ENCODE measurements at regions not wholly inside any gene's neighbourhood (a gene's known extent, or its start where the extent isn't known, plus 50 kb on each side); places are given as distances from the start of the nearest gene placed in this dataset.

DNA sequence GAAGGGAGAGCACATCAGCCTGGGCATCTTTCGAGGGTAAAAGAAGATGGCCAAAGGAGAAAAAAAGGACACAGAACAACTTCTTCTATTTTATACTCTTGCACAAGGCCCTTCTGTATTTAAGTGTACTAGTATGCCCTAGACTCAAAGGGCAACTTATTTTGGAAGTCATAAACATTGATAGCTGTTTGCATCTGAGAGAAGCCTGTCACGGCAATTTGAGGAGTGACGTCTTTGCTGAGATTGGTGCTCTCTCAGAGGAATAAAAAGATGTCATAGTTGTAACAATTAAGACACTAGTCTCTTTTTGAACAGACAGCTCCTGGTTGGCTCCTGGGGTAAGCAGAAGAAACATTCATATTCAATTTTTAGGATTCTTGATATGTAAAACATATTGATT lies 260.4 kb upstream of the TTC14 start:
- DNase-seq (ENCODE audit: low spot score) = no peak

DNA sequence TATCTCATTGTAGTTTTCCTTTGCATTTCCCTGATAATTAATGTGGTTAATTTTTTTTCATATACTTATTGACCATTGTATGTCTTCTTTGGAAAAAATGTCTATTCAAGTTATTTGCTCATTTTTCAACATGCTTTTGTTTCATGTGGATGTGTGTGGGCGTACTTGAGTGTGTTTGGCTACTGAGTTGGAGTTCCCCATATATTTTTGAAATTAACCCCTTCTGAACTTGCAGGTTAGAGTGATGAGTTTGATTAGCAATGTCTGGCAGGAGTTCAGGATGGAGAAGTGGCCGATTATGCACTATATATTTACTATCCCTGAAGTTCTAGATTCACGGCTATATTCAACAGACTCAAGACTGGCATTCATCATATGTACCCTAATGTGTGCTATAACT lies 250.4 kb upstream of the TTC14 start:
- DNase-seq (ENCODE audit: low spot score) = no peak

DNA sequence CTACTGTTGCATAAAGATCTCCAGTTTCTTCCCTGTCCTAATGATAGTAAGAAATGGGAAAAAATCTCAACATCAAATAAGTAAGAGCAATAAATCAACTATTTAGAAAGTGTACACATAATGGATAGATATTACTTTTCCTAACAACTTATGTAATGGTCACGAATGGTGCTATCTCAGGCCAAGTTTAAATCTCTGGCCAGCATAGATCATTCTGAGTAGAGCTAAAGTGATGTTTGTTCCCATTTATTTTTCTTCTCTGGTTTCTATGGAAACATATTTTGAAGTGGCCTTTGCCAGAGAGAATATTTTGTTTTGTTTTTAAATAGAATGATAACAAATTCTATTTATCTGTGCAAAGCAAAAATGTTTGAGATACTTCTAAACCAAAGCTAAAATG lies 249.7 kb upstream of the TTC14 start:
- no peak for DNase-seq (ENCODE audit: low spot score)

DNA sequence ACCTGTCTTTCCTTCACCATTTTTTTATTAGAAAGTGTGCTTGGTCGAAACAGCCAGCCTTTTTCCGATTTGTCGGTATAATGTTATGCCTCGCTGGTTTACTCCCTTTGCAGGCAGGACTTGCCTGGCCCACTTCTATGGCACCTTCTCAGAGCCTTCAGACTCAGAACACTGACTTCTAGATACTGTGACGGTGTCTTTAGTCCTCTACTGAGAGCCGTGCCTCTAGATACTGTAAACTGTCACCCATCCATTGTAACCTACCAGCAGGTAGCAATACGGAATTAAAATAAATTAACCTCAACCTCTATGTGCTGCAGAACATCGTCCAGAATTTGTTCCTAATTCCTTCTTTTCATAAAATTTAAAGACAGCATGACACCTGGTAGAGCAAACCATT lies 247.7 kb upstream of the TTC14 start:
- no peak for DNase-seq (ENCODE audit: low spot score)

DNA sequence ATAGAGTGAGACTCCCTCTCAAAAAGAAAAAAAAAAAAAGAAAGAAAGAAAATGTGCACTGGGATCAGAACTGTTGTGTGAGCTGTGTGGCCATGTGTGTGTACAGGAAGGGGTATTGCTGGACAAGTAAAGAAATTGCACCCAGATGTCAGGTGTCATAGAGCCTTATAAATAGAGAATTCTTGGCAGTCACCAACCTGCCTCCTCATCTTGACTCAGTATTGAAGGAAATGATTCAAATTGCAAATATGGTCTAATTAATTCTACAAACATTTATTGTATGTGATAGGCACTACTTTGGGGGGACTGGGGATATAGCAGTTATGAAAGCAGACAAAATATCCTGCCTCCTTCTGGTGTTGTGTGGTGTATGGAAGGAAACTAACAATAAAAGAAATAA lies 243.8 kb upstream of the TTC14 start:
- no peak for DNase-seq (ENCODE audit: low spot score)

DNA sequence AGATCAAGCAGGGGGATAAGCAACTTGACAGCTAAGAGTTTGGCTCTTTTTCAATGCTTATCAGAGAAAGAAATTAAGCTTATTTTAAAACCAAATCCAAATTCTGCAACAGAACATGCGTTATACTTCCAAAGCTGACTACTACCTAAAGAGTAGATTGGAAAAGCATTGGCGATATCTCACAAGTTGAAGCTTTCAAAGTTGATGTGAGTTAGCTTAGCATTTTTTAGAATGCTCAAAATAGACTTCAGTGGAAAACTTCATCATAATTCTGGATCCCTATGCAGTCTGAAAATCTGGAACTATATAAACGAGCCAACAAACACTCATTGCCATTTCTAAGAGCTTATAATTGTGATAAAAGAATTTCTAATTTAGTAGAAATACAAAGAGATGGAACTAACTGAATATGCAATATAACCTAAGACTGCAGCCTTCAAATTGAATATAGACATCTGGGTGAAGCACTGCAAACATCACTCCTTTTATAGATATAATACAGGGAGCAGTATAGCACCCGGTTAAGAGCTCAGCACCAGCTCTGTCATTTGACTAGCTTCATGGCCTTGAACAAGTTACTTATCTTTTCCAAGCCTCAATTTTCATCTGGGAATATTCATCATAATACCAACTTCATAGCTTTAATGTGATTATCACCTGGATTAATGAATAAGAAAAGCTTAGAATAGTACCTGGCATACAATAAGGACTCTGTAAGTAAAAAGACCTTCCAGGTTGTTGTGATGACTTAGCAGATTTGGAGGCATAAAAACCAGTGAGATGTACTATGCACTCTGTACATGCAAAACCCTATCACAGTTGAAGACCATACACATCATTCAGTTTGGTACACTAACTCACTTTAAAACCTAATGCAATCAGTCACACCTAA lies 242.7 kb upstream of the TTC14 start:
- DNase-seq (ENCODE audit: low spot score) = no peak

DNA sequence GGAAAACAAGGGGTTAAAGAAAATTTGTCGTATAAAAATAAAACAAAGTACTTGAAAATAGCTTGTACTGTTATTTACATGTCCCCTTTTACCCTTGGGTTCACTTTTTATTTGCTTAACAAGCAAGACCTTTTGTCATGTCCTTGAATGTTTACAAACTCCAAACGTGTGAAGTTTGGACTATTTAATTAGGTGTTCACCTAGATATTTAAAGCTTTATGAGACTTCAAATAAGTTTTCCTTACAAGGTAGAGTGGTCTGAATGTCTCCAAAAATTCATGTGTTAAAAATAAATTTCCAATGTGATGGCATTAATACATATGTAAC lies 242.0 kb upstream of the TTC14 start:
- no peak for DNase-seq (ENCODE audit: low spot score)

DNA sequence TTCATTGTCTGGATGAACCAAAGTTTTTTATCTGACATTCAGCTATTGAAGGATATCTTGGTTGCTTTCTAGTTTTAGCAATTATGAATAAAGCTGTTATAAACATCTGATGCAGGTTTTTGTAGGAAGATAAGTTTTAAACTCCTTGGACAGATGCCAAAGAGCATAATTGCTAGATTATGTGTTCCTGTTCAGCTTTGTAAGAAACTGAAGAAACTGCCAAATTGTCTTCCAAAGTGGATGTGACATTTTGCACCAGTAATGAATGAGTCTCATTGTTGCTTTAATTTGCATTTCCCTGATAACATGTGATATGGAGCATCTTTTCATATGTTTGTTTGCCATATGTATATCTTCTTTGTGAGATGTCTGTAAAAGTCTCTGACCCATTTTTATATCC lies 239.9 kb upstream of the TTC14 start:
- no peak for DNase-seq (ENCODE audit: low spot score)

DNA sequence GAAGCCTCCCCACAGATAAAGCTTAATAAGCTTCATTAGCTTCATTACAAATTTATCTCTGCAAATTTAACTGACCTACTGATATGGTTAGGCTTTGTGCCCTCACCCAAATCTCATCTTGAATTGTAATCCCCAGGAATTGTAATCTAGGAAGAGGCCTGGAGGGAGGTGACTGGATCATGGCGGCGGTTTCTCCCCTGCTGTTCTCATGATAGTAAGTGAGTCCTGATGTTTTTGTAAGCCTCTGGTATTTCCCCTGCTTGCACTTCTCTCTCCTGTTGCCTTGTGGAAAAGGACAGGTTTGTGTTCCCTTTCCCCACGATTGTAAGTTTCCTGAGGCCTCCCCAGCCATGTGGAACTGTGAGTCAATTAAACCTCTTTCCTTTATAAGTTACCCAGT lies 226.1 kb upstream of the TTC14 start:
- DNase-seq (ENCODE audit: low spot score) = no peak

DNA sequence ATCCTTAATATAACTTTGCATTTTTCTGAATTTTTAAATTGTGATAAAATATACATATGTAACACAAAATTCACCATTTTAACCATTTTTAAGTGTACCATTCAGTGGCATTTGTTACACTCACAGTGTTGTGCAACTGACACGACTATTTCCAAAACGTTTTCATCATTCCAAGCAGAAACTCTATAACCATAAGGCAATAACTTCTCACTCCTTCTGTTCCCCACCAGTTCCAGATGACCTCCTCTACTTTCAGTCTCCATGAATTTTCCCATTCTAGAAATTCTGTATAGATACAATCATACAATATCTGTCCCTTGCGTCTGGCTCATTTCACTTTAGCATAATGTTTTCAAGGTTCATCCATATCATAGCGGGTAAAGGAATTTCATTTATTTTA lies 223.5 kb upstream of the TTC14 start:
- DNase-seq (ENCODE audit: low spot score) = no peak

DNA sequence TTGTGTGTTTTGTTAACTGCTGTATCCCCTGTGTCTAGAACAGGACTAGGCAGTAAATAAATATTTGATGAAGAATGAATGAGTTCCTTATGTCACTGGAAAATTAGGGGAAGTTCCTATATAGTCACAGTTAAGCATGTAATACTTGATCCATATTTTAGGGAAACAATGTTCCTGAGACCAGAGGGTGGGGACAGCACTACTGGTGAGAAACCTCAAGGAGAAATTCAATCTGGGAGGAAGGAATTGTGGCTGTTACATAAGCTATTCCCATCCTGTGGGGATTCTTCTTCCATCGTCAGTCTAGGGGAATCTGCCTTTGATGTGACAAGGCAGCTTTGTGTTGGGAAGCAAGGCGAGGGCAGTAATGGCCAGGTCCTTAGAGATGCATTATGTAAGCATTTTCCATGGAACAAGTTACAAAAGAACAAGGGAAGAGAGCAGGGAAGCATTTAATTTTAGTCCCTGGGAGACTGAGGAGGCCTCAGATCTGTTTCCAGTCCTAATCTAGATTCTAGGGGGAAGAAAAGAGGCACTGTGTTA lies 219.3 kb upstream of the TTC14 start:
- no peak for DNase-seq (ENCODE audit: low spot score)

DNA sequence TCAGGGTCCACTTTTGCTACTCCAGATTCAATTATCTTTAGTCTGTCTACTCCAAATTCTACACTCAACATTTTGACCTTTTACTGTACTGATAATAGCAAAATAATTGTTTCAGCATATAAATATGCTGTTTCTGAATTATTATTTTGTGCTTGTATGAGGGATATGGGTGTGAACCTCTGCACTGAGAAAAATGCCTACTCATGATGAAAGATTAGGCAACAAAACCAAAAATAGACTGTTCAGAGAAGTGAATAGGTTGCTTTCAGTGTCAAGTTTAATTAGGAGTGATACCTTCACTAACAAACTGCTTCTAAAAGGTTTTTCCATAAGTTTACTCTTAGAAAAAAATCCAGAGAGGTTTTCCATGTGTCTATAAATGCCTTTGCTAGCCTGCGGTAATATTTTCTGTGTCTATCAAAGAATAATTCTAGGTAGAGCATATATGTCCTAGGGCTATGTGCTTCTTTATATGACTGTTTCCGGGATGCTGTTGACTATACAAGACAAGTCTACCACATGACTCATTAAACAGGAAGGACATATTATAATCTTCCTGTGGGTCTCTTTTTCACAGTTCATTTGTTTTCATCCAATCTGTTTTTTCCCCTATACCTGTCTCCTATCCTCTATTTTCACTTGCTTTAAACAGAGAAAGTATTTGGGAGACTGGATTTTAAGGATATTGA lies 218.5 kb upstream of the TTC14 start:
- no peak for DNase-seq (ENCODE audit: low spot score)

DNA sequence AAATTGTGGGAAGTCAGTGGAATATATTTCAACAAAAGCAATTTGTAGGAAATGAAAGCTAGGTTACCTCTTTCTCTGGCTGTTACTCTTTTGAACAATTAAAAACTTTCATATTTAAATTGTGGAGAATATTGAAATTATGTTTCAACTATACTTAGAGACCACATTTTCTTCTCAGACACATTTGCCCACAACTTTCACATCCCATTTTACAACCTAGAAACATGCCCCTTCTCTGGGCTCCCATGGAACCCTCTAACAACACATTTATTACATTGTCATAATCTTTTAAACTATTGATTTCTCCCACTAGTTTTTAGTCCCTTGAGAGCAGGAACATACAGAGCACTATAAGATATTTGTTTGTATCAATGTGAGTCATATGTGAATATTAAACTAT lies 211.7 kb upstream of the TTC14 start:
- DNase-seq (ENCODE audit: low spot score) = no peak

DNA sequence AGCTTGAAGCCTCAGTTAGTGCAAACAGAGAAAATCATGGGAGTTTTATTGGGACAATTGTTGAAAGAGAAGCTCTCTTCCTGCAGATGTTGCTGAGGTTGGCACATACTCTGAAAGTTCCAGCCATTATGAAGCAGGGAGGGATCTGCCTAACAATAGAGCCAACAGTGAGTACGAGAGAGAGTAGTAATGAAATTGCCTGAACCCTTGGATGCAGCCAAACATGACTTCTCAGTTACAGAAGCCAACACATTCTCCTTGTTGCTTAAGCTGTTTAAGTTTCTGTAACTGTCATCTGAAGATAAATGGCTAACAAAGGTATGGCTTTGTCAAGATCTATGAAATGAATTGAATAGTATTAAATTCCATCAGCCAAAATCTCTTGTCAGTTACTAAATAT lies 211.0 kb upstream of the TTC14 start:
- no peak for DNase-seq (ENCODE audit: low spot score)

DNA sequence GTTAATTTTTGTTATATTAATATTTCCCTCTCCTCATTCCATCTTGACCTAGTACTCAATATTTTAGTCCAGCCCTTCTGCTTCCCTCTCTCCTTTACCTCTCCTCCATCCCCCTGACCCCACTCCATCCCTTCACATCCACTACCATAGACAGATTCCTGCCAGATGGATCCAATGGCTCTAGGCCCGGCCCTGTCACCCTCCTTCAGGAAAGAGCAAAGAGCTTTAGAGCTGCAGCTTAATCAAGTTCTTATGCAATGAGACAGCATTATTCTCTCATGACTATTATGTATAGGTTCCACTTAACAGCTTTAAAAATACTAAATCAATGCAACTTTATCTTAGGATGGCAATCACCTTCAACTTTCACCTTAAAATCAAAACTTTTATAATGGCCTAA lies 200.7 kb upstream of the TTC14 start:
- DNase-seq (ENCODE audit: low spot score) = no peak

DNA sequence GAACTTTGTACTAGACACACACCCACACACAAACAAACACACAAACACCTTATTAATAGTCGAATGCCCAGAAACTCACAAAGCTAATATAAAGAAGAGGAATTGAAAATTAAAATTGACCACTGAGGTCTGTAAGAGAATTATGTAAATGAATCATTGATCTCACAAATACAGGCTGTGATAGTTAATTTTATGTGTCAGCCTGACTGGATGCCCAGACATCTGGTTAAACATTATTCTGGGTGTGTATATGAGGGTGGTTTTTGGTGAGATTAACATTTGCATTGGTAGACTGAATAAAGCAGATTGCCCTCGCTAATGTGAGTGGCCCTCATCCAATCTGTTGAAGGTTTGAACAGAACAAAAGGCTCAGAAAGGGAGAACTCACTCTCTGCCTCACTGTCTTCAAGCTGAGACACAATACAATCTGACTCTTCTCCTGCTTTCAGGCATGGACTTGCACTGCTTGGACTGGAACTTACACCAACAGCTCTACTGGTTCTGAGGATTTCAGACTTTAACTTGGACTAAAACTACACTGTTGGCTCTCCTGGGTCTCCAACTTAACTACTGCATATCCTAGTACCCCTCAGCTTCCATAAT lies 199.4 kb upstream of the TTC14 start:
- no peak for DNase-seq (ENCODE audit: low spot score)

DNA sequence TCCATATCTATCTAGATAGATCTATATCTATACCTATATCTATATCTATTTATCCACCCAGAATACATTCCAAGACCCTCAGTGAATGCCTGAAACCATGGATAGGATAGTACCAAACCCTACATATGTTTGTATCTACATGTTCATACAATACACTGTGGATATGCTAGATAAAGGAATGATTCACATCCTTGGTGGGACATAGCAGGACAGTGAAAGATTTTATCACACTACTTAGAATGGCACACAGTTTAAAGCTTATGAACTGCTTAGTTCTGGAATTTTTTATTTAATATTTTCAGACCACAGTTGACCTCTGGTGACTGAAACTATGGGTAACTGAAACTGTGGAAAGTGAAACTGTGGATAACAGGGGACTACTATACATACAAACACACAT lies 198.8 kb upstream of the TTC14 start:
- DNase-seq (ENCODE audit: low spot score) = no peak

DNA sequence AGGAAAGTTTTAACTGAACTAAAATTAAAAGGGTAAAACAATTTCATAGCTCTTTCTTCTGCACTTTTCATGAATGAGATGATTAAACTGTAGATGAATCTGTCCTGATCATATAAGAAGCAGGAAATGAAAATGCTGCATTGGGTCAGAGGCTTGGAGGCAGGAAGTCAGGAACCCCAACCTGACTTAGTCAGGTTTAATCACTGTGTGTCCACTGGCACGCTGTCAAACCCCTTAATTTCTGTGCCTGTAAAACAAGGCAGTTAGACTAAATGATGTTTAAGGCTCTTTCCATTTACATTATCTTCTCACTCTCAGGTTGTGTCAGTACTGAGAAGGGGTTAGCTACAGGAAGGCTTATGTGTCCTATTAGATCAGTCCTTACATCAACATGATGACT lies 193.3 kb upstream of the TTC14 start:
- DNase-seq (ENCODE audit: low spot score) = no peak

DNA sequence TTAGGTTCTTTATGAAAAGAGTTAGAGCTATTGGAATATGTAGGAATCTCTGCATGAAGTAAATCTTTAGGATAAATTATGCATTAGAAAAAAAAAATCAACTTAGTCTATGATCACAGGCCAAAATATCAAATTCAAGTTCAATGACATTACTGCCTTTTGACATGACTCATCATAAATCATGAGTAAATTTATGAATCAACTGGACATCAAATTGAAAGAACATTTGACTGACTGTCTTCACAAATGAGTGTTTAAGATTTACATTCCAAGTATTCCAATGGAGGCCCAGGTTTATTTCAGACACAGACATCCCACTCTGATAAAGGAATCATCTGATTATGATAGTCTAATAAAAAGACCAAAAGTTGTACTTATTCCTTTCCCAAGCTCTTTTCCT lies 192.8 kb upstream of the TTC14 start:
- no peak for DNase-seq (ENCODE audit: low spot score)

DNA sequence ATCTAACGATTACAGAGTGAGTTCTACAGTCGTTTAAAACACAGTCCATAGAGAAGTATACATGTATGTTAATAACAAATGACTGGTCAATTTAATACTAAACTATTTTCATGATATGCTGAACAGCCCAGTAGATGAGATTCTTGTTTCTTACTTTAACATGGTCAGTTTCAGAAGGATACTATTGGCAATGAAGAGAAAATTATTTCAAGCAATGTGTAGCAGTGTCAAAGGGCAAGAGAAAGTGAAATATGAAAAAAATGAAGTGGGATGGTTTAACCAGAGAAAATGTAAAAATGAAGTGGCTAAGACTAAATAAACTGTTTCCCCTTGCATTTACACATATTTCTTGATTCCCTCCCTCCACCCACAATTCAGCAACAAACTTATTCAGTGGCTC lies 192.1 kb upstream of the TTC14 start:
- no peak for DNase-seq (ENCODE audit: low spot score)

DNA sequence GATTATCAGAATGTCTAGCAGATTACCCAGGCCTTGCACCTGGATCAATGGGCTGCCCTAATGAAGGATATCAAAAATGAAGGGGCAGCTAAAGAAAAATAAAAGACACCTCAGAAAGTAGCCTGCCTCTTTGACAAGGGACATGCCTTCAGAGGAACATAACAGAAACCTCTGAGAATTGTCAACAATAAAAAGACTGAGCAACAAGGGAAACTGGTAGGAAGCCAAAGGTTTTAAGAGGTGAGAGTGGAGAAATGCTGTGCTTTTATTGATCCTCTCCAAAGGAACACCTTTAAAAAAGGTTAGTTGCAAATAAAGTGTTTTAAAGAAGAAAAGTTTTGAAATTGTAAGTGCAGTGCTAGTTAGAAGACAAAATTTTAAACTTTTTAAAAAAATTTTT lies 187.8 kb upstream of the TTC14 start:
- no peak for DNase-seq (ENCODE audit: low spot score)

DNA sequence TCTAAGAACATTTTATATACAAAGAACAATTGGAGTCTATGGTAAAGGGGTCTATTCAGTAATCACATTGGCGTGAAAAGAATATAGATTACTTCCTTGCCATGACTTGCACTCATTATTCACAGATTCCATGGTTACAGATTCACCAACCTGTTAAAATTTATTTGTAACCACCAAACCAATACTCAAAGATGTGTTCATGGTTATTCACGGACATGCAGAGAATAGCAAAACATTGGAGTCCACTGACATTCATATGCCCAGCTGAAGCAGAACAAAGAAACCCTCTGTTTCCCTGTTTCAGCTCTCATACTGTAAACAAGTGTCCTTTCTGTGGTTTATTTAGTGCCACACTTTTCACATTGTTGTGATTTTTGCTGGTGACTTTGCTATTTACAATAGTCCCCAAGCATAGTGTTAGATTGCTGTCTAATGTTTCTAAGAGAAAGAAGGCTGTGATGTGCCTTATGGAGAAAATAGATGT lies 185.8 kb upstream of the TTC14 start:
- no peak for DNase-seq (ENCODE audit: low spot score)

DNA sequence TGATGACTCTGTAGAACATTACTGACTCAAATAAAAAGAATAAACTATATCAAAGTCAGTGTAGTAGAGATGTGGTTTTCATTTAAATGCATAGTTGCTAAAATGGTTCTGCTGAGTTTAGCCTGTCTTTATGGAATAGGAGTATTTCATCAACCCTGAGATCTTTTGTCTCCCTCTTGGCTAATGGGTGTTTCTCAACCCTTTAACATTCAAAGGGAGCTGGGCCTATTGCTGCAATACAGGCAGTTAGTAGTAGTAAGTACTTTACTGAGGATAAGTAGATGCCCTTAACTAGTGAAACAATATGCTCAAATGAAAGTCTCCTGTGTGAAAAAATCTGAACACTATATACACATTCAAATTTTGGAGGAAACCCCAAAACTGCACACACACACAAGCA lies 184.7 kb upstream of the TTC14 start:
- no peak for DNase-seq (ENCODE audit: low spot score)
